GM21528 (cell line): ENCODE measurements at regions not wholly inside any gene's neighbourhood (a gene's known extent, or its start where the extent isn't known, plus 50 kb on each side); places are given as distances from the start of the nearest gene placed in this dataset.

Experiments used
- ATAC-seq: cut with Tn5 transposase; IDR thresholded peaks from one replicate; pipeline ENCODE4 v1.9.1; 2021; ENCODE audit warnings: mild to moderate bottlenecking, moderate library complexity; ENCODE audit not compliant: unreplicated experiment, low FRiP score

DNA sequence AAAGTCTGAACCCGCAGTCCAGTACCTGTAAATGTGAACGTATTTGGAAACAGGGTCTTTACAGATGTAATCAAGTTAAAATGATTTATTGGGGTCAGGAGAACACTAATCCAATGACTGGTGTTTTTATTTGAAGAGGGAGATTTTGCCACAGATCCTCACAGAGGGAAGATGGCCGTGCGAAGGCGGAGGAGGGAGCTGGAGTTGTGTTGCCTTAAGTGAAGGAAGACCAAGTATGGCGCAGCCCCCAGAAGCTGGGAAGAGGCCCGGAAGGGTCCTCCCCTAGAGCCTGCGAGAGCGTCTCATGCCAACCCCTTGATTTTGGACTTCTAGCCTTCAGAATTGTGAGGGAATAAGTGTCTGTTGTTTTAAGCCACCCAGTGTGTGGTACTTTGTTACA is 102.8 kb upstream of the NUDT4 start:
- ATAC-seq, result no peak

GRCh38 chr12:93275589-93275988 is 102.1 kb upstream of the NUDT4 start:
- ATAC-seq, result no peak

DNA sequence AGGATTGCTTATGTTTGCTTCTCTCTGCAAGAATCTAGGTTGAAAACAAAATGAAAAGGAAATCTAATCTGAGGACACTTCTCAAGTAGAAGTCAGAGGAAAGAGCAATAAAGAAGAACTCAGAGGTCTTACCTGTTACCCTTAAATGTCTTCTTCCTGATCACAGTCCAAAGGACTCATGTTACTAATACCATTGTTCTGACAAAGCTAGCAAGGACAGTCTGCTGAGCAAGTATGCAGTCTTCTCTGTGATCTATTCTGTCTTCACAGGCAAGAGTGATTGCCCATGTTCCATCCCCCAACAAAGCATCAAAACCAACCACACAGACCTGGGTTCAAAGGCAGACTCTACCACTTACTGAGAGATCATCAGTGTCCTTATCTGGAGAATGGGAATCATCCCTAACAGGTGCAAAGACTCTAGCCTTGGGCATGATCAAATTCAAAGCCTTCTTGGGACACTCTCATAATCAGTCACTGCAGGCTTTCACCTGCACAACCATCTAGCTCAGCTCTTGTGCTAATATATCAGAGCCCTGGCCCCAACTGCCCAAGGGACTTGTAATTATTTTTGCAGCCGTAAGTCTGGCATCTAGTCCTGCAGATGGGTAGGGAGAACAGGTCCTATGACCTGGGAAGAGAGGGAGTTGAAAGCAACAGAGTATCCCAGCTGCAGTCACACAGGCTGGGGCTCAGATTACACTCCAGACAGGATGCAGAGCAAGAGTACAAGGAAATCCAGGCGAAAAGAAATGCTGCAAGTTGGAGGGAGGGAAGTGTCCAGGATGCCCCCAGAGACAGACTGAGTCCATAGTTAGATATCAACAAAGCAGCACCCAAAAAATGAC is 97.9 kb upstream of the NUDT4 start:
- no peak for ATAC-seq

DNA sequence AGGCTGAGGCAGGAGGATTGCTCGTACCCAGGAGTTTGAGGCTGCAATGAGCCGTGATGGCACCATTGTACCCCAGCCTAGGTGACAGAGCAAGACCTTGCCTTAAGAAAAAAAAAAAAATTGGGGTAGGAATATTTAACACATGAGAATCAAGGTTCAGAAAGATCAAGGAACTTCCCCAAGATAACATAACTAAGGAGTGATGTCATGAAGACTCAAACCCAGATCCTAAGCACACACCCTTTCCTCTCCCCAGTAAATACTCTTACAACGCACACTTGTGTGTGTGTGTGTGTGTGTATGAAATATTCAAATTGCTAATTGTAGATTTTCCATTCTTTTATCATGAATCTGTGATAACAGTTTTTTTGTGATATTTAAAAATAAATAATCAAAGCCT is 90.6 kb upstream of the NUDT4 start:
- ATAC-seq, result no peak

GRCh38 chr12:93288626-93289025 is 89.1 kb upstream of the NUDT4 start:
- no peak for ATAC-seq

DNA sequence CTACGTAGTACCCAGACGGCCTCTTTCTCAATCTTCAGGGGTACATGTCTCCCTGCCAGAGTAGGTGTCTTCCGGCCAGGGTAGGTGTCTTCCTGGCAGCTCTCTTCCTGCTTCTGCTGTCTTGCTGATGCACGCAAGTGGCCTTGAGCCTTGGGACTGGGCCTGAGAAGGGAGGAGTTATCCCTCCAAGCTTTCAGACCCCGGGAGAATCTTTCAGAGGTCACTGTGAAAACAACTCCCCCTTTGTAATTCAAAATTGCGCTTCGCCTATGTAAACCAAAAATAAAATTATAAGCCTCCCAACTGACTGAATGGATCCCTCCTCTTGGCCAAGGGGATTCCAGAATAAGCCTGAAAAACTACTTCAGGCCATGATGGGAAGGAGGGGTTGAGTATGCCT is 87.3 kb upstream of the NUDT4 start:
- ATAC-seq, result no peak

GRCh38 chr12:93292213-93292612 is 85.5 kb upstream of the NUDT4 start:
- no peak for ATAC-seq

DNA sequence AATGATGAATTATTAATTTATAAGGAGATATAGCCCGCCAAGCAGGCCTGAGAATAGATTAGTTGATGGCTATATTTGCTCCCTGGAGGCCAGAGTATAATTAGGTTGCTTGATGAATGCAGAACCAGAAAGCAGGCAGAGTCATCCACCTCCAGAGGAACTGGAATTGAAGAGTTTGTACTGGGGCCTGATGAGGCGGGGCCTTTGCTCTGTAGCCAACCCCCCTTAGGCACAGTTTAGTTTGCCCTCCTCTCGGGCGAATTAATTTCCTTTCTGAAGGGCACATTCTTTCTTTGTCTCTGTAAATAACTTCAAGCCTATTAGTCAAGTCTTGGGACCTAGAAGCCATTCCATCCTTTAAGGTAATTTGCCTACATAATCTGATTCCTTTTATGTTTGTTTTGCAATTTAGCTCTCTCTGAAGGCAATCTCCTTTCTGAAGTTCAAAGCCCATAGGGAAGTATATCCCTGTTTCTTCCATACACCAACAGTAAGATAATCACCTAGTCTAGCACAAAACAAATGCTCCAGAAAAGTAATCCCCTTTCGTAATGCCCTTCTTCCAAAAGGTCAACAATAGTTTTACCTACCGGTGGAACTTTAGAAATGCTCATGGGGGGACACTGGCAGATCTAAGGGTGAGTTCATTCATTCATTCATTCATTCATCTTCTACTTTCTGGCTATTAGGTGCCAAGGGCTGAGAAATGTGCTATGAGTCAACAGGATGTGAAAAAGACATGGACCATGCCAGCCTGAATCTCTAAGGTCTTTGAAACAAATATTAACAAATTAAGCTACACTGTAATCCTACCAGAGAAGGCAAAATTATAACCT is 84.8 kb upstream of the NUDT4 start:
- ATAC-seq, result no peak

DNA sequence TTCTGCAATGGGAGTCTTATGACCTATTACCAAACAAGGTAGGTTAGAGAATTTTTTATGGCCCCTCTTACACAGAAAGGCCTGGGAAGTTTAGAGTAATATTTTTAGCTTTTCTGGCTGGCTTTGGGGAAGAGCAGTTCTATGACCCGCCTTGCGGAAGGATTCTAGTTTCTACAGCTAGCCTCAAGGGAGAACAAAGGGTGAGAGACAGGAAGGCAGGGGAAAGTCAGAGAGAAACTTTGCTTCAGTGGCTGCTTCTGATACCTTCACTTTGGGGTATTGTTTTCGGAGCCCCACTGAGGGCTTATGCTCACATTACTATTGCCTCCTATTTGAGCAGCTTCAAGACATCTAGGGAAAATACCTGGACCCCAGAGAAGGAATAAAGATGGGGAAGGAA is 80.7 kb upstream of the NUDT4 start:
- peak; percentile 91 for ATAC-seq

DNA sequence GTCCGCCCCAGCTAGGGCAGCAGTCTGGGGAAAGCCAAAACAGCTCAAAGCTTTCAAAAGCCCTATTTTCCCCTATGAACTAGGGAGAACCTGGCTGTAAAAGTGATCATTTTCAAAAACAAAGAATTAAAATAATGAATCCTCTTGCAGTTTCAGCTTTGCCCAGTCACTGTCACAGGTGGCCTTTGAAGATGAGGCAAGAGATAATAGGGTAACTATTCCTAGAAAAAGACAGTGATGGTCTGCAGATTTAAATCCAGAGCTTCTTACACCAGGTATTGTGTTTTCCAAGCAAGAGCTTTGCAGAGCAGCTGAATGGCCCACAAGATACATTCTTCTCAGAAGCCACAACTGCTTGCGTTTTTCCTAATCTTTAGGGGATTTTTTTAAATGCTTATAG is 80.2 kb upstream of the NUDT4 start:
- no peak for ATAC-seq

DNA sequence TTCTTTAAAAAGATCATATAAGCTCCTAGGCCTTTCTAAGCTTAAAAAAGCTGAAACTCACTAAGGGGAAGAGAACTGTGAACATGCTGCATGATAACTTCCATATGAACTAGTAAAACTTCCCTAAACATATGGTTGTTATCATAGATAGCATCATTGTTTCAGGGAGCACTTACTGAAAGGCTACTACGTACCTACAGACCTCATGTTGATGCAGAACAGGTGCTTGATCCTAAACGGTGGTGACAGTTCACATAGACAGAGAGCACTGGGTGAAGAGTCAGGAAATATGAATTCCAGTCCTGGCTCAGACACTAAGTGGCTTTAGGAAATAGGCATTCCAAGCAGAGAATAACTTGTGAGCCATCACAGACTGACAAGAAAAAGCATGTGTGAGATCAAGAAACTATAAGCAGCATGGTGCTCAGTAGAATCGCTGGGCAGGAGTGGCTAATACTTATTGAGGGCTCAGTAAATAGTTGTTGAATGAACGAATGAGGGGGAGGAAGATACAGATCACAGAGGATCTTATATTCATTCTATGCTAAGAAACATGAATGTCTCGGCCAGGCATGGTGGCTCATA is 78.4 kb upstream of the NUDT4 start:
- no peak for ATAC-seq

- no peak for ATAC-seq
These were observed 77.1 kb upstream of the NUDT4 start for GRCh38 chr12:93300611-93301021.

DNA sequence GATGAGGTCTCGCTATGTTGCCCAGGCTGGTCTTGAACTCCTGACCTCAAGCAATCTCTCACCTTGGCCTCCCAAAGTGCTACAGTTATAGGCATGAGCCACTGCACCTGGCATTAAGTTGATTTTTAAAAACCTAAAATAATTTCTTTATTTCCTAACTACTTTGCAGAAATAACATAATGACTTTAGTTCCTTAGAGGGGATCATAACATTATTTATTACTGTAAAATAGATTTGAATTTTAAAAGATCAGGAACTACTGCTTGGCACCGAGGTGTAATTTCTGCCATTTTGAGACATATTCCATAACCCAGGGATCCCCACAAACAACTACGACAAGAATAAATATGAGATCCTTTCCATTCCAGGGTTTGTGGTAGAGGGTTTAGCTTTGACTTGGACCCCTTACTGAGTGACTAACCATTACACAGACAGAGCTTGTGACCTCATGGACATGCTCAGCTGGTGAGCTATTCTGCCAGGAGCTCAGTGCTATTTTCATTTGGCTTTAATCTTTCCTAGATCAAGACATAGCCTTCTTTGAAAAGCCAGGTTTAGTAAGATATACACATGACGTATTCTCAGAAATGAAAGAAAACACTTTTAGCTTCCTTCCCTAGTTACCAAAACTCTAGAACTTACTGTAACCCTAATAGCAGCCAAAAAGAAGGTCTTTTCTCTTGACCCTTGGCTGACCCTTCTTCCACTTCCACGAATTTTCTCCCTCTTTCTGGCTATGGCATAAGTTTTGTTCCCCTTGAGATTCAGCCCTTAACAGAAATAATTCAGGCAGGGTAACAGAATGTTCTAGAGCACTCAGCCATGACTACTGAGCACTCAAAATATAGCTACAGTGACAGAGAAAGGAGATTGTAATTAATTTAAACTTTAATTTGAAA is 75.1 kb upstream of the NUDT4 start:
- ATAC-seq, result no peak

GRCh38 chr12:93306636-93307035 is 71.1 kb upstream of the NUDT4 start:
- no peak for ATAC-seq

DNA sequence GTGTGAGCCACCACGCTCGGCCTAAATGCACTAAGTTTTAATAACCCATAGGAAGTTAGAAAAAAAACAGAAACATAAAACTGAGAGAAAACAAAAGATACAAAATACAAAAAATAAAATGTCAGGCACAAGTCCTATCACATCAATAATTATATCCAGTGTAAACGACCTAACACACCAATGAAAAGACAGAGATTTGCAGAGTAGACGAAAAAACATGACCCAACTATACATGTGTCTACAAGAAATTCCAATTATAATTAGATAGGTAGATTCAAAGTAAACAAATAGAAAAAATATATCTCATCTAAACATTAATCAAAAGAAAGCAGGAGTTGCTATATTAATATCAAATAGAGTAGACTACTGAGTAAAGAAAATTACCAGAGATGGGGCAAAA is 69.4 kb upstream of the NUDT4 start:
- ATAC-seq, result no peak

- no peak for ATAC-seq
These were observed 65.9 kb upstream of the NUDT4 start for GRCh38 chr12:93311827-93312226.

DNA sequence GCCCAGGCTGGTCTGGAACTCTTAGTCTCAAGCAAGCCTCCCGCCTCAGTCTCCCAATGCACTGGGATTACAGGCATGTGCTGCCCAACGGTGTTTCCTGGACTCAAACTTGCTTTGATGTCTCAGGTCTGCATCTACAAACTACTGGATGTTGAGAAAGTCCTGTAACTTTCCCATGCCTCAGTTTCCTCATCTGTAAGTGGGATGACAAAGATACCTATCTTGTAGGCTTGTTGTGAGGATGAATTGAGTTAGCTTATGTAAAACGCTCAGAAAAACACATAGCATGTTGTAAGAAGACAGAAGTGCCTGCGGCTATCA is 63.6 kb upstream of the NUDT4 start:
- ATAC-seq, result no peak

- no peak for ATAC-seq
These were observed 62.3 kb upstream of the NUDT4 start for GRCh38 chr12:93315385-93315906.

GRCh38 chr12:93315907-93316622 is 61.7 kb upstream of the NUDT4 start:
- no peak for ATAC-seq

- ATAC-seq, result no peak
These were observed 61.1 kb upstream of the NUDT4 start for GRCh38 chr12:93316623-93316971.
